ENCODE measurements at regions not wholly inside any gene's neighbourhood (a gene's known extent, or its start where the extent isn't known, plus 50 kb on each side); places are given as distances from the start of the nearest gene placed in this dataset.

- DNase-seq (ENCODE audit: low read depth, low spot score) = no peak
- no peak overlapping the region for H3K27ac ChIP-seq
These were observed 209.4 kb upstream of the TMEM132C start for GRCh38 chr12:128057586-128057985.

GRCh38 chr12:128059621-128060370 lies 207.2 kb upstream of the TMEM132C start:
- H3K27ac ChIP-seq = no peak overlapping the region
- no peak for DNase-seq (ENCODE audit: low read depth, low spot score)

DNA sequence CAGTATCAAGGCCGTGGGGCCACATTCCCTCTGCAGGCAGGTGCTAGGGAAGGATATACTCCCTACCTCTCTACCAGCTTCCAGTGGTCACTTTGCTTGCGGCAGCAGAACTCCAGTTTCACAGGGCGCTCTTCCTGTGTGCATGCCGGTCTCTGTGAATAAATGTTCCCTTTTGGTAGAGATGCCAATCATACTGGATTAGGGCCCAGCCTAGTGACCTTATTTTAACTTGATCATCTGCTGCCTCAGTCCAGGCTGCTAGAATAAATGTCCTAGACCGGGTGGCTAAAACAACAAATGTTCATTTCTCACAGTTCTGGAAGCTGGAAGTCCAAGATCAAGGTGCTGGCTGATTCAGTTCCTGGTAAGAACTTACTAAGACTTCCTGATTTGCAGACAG lies 198.8 kb upstream of the TMEM132C start:
- DNase-seq (ENCODE audit: low read depth, low spot score) = no peak
- H3K27ac ChIP-seq = no peak overlapping the region

DNA sequence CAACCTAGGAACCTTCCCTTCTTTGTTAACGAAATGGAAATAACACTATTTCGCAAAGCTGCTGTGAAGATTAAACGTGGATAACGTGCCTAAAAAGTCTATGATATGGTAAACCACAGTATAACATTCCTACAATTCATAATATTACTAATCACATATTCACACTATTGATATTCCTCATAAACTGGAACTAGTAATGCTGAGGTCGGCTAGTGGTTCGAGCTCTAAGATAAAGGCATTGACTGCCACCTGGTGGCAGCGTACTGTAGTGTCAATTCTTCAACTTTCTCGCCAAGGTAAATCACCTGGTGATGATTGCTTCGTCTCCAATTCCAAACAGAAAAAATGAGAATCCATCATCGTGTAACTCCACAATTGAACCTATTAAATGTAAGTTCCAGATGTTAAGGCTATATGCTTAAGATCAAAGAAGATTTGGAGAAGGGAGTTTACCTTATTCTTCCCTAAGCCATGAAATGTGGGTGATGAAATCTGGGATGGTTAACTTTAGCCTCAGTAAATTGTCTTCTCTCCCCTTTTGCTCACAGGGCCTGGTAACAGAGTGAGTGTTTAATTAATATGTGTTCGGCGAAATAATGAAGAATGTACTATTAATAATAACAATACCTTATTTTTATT lies 197.5 kb upstream of the TMEM132C start:
- H3K27ac ChIP-seq = no peak overlapping the region
- peak; percentile 2 for DNase-seq (ENCODE audit: low read depth, low spot score)

GRCh38 chr12:128073937-128074336 lies 193.0 kb upstream of the TMEM132C start:
- no peak for DNase-seq (ENCODE audit: low read depth, low spot score)
- no peak overlapping the region for H3K27ac ChIP-seq

- no peak for DNase-seq (ENCODE audit: low read depth, low spot score)
- H3K27ac ChIP-seq = no peak overlapping the region
These were observed 191.6 kb upstream of the TMEM132C start for GRCh38 chr12:128075332-128075731.

GRCh38 chr12:128076188-128076587 lies 190.8 kb upstream of the TMEM132C start:
- DNase-seq (ENCODE audit: low read depth, low spot score) = no peak
- H3K27ac ChIP-seq = no peak overlapping the region

GRCh38 chr12:128077211-128077916 lies 189.6 kb upstream of the TMEM132C start:
- no peak overlapping the region for H3K27ac ChIP-seq
- DNase-seq (ENCODE audit: low read depth, low spot score) = no peak

- DNase-seq (ENCODE audit: low read depth, low spot score) = no peak
- H3K27ac ChIP-seq = no peak overlapping the region
These were observed 189.1 kb upstream of the TMEM132C start for GRCh38 chr12:128077917-128078298.

GRCh38 chr12:128078301-128078971 lies 188.5 kb upstream of the TMEM132C start:
- DNase-seq (ENCODE audit: low read depth, low spot score) = no peak
- no peak overlapping the region for H3K27ac ChIP-seq

- no peak for DNase-seq (ENCODE audit: low read depth, low spot score)
- H3K27ac ChIP-seq = no peak overlapping the region
These were observed 187.5 kb upstream of the TMEM132C start for GRCh38 chr12:128079446-128079845.

DNA sequence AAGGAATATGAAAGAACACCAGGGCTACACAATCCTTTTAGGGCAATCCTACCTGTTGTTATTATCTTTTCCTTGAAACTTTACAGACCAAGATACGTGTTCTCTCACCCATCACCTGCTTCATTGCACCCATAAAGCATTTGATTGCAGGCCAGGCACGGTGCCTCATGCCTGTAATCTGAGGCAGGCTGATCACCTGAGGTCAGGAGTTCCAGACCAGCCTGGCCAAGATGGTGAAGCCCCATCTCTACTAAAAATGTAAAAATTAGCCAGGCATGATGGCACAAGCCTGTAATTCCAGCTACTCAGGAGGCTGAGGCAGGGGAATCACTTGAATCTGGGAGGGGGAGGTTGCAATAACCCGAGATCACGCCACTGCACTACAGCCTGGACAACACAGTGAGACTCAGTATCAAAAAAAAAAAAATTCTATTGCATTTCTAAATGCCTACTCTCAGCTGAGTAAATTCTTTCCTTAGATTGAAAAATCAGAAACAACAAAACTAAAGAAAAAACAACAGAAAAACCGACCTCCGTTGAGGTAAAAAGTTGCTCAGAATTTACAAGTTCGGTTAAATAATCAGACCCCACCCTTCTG lies 183.7 kb upstream of the TMEM132C start:
- no peak for DNase-seq (ENCODE audit: low read depth, low spot score)
- no peak overlapping the region for H3K27ac ChIP-seq

DNA sequence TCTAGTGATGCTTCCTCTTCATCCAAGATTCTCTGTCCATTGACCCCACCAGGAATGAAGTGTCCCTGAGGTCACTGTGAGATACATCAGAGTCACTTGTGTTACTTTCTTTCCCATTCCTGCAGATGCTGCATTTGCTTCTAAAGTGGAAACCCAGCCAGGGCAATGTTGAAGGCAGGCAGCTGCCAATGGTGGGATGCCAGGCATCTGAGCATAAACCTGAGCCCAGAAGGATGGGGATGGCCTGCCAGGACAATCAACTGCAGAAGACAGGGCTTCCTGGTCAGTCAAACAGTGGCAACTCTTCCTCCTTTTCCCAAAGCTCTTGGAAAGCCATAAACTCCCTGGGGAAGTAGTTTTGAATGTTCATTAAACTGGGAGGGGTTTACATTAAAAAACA lies 178.0 kb upstream of the TMEM132C start:
- no peak for DNase-seq (ENCODE audit: low read depth, low spot score)
- no peak overlapping the region for H3K27ac ChIP-seq

GRCh38 chr12:128089961-128090360 lies 177.0 kb upstream of the TMEM132C start:
- DNase-seq (ENCODE audit: low read depth, low spot score) = no peak
- H3K27ac ChIP-seq = no peak overlapping the region

- DNase-seq (ENCODE audit: low read depth, low spot score) = no peak
- H3K27ac ChIP-seq = no peak overlapping the region
These were observed 175.8 kb upstream of the TMEM132C start for GRCh38 chr12:128091101-128091720.

- no peak overlapping the region for H3K27ac ChIP-seq
- DNase-seq (ENCODE audit: low read depth, low spot score) = no peak
These were observed 175.0 kb upstream of the TMEM132C start for GRCh38 chr12:128091951-128092382.

DNA sequence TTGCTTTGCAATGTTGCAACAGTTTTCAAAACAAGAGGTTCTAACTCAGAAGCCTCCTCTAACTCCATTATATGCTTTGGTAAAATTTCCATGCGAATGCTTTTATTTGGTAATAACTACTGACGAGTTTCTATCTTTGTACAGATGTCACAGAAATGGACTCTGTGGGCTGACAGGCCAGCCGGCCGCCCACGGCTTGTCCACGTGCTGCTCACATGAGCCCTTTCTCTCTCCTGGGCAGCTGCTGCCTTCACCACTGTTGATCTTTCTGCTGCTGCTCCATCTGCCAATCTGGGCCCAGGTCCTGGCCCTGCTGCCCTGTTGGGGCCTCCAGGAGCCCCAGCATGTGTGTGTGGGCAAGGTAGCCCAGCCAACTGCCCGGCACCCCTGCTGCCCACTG lies 168.2 kb upstream of the TMEM132C start:
- no peak overlapping the region for H3K27ac ChIP-seq
- no peak for DNase-seq (ENCODE audit: low read depth, low spot score)

DNA sequence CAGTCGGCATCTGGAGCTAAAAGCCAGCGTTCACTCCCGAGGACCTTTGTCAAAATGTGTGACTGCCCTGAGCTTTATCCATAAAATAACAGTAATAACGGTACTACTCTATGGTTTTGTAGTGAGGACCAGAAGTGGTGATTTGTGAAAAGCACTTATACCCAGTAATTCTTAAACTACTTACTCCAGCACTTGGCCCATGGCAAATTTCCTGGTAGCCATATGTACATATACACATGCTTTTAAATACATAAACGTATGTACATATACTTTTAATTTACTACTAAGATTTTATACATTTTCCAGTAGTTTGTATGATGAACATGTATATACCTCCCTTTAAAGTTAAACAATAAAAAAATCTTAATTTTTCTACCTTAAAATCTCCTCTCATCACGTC lies 163.8 kb upstream of the TMEM132C start:
- no peak overlapping the region for H3K27ac ChIP-seq
- no peak for DNase-seq (ENCODE audit: low read depth, low spot score)

DNA sequence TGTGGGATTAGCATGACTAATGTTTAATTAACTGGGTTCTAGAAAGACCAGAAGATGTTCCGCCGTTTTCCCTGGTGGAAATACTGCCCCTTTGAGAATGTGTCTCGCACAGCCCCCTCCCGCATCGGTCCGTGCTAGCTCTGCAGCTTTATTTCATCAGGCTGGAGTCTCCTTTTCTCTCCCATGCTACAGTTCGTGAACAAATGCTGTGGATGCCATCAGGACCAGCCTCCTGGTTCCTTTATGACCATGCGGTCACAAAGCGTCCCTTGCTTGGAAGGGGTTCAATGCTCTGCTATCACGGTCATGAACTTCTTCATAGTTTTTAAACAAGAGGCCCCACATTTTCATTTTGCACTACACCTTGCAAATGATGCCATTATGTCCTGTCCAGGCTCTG lies 157.7 kb upstream of the TMEM132C start:
- H3K27ac ChIP-seq = no peak overlapping the region
- no peak for DNase-seq (ENCODE audit: low read depth, low spot score)

- no peak for DNase-seq (ENCODE audit: low read depth, low spot score)
- no peak overlapping the region for H3K27ac ChIP-seq
These were observed 157.3 kb upstream of the TMEM132C start for GRCh38 chr12:128109636-128110035.
